ENCODE measurements at regions not wholly inside any gene's neighbourhood (a gene's known extent, or its start where the extent isn't known, plus 50 kb on each side); places are given as distances from the start of the nearest gene placed in this dataset.

DNA sequence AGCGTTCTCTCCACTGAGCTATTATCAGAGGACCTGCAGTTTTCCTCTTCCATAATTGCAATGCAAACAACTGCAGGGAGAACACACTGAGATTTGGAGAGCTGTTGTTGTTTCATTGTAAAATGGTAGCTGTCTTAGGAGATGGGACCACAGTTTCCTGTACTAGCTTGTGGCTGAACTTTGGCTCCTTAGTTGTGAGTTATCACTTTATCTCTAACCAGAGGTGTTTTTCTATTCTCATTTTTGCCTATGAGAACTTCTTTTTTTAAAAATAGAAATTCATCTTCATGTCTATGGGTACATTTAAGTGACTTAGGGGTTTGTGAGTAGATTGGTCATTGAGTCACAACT, 216.5 kb downstream of the SLC38A4 start:
- no peak for DNase-seq (ENCODE audit: low read depth in 2 of 2)
- TF ChIP-seq CTCF (IDR thresholded peaks at IDR 0.05; ENCODE audit: low read depth, low read length), result no peak
- H3K4me3 ChIP-seq (replicated peaks in 1 of 2; ENCODE audit: low read depth in 2 of 2, low read length in 2 of 2), result no peak overlapping the region

GRCh38 chr12:46608431-46609272, 217.1 kb downstream of the SLC38A4 start:
- H3K4me3 ChIP-seq (replicated peaks in 1 of 2; ENCODE audit: low read depth in 2 of 2, low read length in 2 of 2), result no peak overlapping the region
- no peak for TF ChIP-seq CTCF (IDR thresholded peaks at IDR 0.05; ENCODE audit: low read depth, low read length)
- DNase-seq (ENCODE audit: low read depth in 2 of 2), result peak; percentile 29 to 36

DNA sequence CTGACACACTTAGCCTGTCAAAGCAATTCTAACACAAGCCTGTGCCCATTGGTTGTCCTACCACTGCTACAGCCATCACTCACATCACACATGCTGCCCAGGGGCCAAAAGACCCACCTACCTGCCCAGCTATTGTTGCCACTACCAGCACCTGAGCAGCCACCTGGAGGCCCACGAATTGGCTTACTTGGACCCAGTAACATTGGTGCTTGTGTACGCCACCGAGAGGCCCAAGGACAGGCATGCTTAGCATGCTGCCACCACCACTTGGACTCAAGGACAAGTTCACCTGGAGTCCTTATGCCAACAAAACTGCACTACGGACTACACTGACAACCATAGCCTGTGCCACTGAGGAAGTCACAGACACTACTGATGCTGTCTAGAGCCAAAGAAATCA, 221.1 kb downstream of the SLC38A4 start:
- no peak overlapping the region for H3K4me3 ChIP-seq (replicated peaks in 1 of 2; ENCODE audit: low read depth in 2 of 2, low read length in 2 of 2)
- DNase-seq (ENCODE audit: low read depth in 2 of 2), result no peak
- TF ChIP-seq CTCF (IDR thresholded peaks at IDR 0.05; ENCODE audit: low read depth, low read length), result no peak

DNA sequence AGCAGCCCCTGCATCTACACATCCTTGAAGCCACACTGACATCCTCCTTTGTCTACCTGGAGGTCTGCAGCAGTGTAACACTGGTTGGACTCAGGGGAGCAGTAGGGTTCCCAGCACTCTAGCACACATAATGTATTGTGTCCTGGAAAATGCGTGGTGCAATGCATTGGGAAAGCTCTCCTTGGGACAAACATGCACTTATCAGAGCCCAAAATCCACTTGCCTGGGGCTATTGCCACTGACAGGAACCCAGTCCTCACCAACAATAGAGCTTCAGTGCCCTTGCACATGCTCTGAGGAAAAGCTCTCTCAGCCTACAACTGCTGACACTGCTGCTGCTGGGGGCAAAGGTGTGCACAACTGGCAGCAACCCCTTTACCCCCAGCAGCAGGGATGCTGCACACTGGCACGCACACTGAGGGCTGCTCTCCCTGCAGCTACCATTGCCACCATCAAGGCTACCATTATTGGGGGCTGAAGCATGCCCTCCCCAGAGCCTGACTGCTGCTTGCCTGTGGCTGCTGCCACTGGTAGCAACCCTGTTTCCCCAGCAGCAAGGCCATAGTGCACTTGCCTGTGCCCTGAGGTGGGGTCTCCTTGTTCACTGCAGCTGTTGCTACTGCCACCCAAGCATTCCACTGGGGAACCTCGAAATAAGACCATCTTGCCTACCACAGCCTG, 221.9 kb downstream of the SLC38A4 start:
- H3K4me3 ChIP-seq (replicated peaks in 1 of 2; ENCODE audit: low read depth in 2 of 2, low read length in 2 of 2), result no peak overlapping the region
- TF ChIP-seq CTCF (IDR thresholded peaks at IDR 0.05; ENCODE audit: low read depth, low read length), result no peak
- DNase-seq (ENCODE audit: low read depth in 2 of 2), result no peak

DNA sequence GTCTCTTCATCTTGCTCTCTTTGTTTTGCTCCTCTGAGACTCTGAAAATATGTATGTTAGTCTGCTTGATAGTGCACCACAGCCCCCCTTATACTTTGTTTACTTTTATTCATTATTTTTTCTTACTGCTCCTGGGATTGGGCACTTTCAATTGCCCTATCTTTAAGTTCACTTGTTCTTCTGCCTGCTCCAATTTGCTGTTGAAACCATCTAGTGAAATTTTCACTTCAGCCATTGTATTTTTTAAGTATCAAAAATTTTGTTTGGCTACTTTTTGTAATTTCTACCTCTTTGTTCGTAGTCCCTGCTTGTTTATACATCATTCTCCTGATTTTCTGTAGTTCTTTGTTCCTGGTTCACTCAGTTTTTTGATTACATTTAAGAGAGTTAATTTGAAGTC, 223.3 kb downstream of the SLC38A4 start:
- DNase-seq (ENCODE audit: low read depth in 2 of 2), result no peak
- TF ChIP-seq CTCF (IDR thresholded peaks at IDR 0.05; ENCODE audit: low read depth, low read length), result no peak
- no peak overlapping the region for H3K4me3 ChIP-seq (replicated peaks in 1 of 2; ENCODE audit: low read depth in 2 of 2, low read length in 2 of 2)

- no peak for DNase-seq (ENCODE audit: low read depth in 2 of 2)
- no peak for TF ChIP-seq CTCF (IDR thresholded peaks at IDR 0.05; ENCODE audit: low read depth, low read length)
- no peak overlapping the region for H3K4me3 ChIP-seq (replicated peaks in 1 of 2; ENCODE audit: low read depth in 2 of 2, low read length in 2 of 2)
These were observed 218.6 kb upstream of the SLC38A2 start for GRCh38 chr12:46590991-46591703.

All from cardiac fibroblast (primary cell).